CD14-positive monocyte (primary cell): ENCODE measurements at regions not wholly inside any gene's neighbourhood (a gene's known extent, or its start where the extent isn't known, plus 50 kb on each side); places are given as distances from the start of the nearest gene placed in this dataset.

Experiments
- DNase-seq, 3 donors: peaks; one replicate each; pipeline ENCODE4 v3.0.0-alpha.2; 2011 to 2022
- H2AFZ ChIP-seq: 2 replicates; pipeline ENCODE4 v1.6.0; 2012; ENCODE audit warnings: mild to moderate bottlenecking, low read depth, low read length, inconsistent platforms; ENCODE audit not compliant: insufficient read depth, poor library complexity, severe bottlenecking
- H3K27ac ChIP-seq, 2 donors: 1 replicate in 1 of 2; 2 replicates in 1 of 2; pipeline ENCODE4 v1.5.1; 2012 to 2013; ENCODE audit warnings: low read length in 2 of 2, control low read depth in 1 of 2, inconsistent platforms in 1 of 2, low read depth in 1 of 2, mild to moderate bottlenecking in 1 of 2
- H3K27me3 ChIP-seq, 2 donors: one replicate each; pipeline versions ENCODE4 v1.6.0 to v1.6.1; 2011 to 2013; ENCODE audit warnings: low read length in 2 of 2; ENCODE audit not compliant: control insufficient read depth in 2 of 2, insufficient read depth in 2 of 2
- H3K36me3 ChIP-seq, 2 donors: replicated peaks in 1 of 2; 1 replicate in 1 of 2; 2 replicates in 1 of 2; pipeline versions ENCODE4 v1.5.1 to v1.6.1; 2012 to 2013; ENCODE audit warnings: low read length in 2 of 2, control low read depth in 1 of 2, inconsistent platforms in 1 of 2, mild to moderate bottlenecking in 1 of 2; ENCODE audit not compliant: insufficient read depth in 2 of 2, control insufficient read depth in 1 of 2
- H3K4me1 ChIP-seq, 2 donors: 1 replicate in 1 of 2; 2 replicates in 1 of 2; pipeline versions ENCODE4 v1.5.1 to v1.6.1; 2012 to 2013; ENCODE audit warnings: low read length in 2 of 2, control low read depth in 1 of 2, inconsistent platforms in 1 of 2, mild to moderate bottlenecking in 1 of 2, moderate library complexity in 1 of 2; ENCODE audit not compliant: insufficient read depth in 2 of 2, control insufficient read depth in 1 of 2
- H3K4me2 ChIP-seq: replicated peaks from 2 replicates; pipeline ENCODE3; 2012; ENCODE audit warnings: low read length, moderate library complexity, mild to moderate bottlenecking; ENCODE audit not compliant: poor library complexity, severe bottlenecking; ENCODE audit errors: extremely low read depth
- H3K4me3 ChIP-seq, 3 experiments: fragments of 200-600 bp in 1 of 3; sonication (generic) in 1 of 3; replicated peaks in 1 of 3; 1 replicate in 2 of 3; 2 replicates in 1 of 3; pipeline ENCODE4 v1.5.1; 2011 to 2013; ENCODE audit warnings: low read length in 3 of 3, mild to moderate bottlenecking in 3 of 3, control low read depth in 2 of 3, low read depth in 2 of 3, inconsistent platforms in 1 of 3, moderate library complexity in 1 of 3
- H3K79me2 ChIP-seq: 2 replicates; pipeline ENCODE4 v1.6.0; 2012; ENCODE audit warnings: mild to moderate bottlenecking, control low read depth, inconsistent platforms, low read length, moderate library complexity; ENCODE audit not compliant: insufficient read depth
- H3K9ac ChIP-seq: 2 replicates; pipeline ENCODE4 v1.6.0; 2017; ENCODE audit warnings: low read length, mild to moderate bottlenecking; ENCODE audit not compliant: insufficient read depth, poor library complexity, severe bottlenecking
- H3K9me3 ChIP-seq, 2 donors: replicated peaks in 1 of 2; 1 replicate in 1 of 2; 2 replicates in 1 of 2; pipeline versions ENCODE4 v1.5.1 to v1.6.1; 2012 to 2013; ENCODE audit warnings: low read length in 2 of 2, control low read depth in 1 of 2; ENCODE audit not compliant: control insufficient read depth in 1 of 2, insufficient read depth in 1 of 2
- H4K20me1 ChIP-seq: 2 replicates; pipeline ENCODE4 v1.6.0; 2012; ENCODE audit warnings: mild to moderate bottlenecking, low read length, control low read depth, moderate library complexity; ENCODE audit not compliant: insufficient read depth
- H3K27ac Mint-ChIP-seq, 7 donors: one replicate each; pipeline ENCODE4 v1.8.0; 2020; ENCODE audit warnings: mild to moderate bottlenecking in 7 of 7, mixed read lengths in 7 of 7, moderate library complexity in 6 of 7, inconsistent platforms in 2 of 7
- H3K27me3 Mint-ChIP-seq, 3 donors: one replicate each; pipeline ENCODE4 v1.8.0; 2021 to 2022; ENCODE audit warnings: low read depth in 3 of 3, mild to moderate bottlenecking in 3 of 3, mixed read lengths in 3 of 3, moderate library complexity in 3 of 3, inconsistent platforms in 1 of 3
- H3K36me3 Mint-ChIP-seq, 2 donors: one replicate each; pipeline ENCODE4 v1.8.0; 2020; ENCODE audit warnings: mixed read lengths in 2 of 2, inconsistent platforms in 1 of 2, mild to moderate bottlenecking in 1 of 2
- H3K4me1 Mint-ChIP-seq: one replicate; pipeline ENCODE4 v1.8.0; 2020; ENCODE audit warnings: mild to moderate bottlenecking, mixed read lengths
- H3K4me3 Mint-ChIP-seq, 2 donors: one replicate each; pipeline ENCODE4 v1.8.0; 2020; ENCODE audit warnings: mild to moderate bottlenecking in 2 of 2, mixed read lengths in 2 of 2, moderate library complexity in 1 of 2
- H3K9me3 Mint-ChIP-seq, 7 donors: one replicate each; pipeline ENCODE4 v1.8.0; 2020 to 2022; ENCODE audit warnings: mixed read lengths in 7 of 7, mild to moderate bottlenecking in 6 of 7, moderate library complexity in 6 of 7, inconsistent platforms in 2 of 7
- WGBS: methylation state at CpG from one replicate; pipeline ENCODE4 v1.1.5; 2013; ENCODE audit warnings: missing lambda C conversion rate; ENCODE audit not compliant: insufficient coverage; 5-methylcytosine and 5-hydroxymethylcytosine counted together
- intact Hi-C, 2 donors: fragments of 100-400 bp; cut with micrococcal nuclease; formaldehyde crosslinking; loops; one replicate each; pipeline versions ENCODE4 v1.15.0 to v1.15.1; 2023
- TF ChIP-seq, protein P1 (sequence below): fragments of 200-600 bp; IDR thresholded peaks from one replicate; pipeline ENCODE4 v1.8.0; 2022; ENCODE audit warnings: antibody characterized with exemption, mild to moderate bottlenecking

DNA sequence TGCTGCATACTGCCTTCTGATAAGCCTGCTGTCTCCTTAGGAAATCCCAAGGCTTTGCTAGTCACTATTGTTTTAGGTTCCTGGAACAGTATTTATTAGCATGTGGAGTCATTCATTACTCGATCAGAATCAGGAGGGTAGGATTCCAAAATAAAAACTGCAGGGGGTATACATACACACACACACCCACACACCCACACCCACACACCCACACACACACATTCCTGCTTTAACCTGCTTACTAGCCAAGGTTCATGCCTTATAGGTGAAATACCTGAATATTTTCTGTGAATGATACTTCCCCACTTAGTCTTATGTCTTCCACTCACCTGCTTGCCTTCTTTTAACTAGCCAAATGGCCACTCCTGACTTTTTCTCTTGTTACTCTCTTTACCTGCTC lies 325.1 kb downstream of the ADGRL2 start:
- no peak overlapping the region for H3K4me3 ChIP-seq
- no peak overlapping the region for H3K4me2 ChIP-seq
- TF ChIP-seq, protein P1, sequence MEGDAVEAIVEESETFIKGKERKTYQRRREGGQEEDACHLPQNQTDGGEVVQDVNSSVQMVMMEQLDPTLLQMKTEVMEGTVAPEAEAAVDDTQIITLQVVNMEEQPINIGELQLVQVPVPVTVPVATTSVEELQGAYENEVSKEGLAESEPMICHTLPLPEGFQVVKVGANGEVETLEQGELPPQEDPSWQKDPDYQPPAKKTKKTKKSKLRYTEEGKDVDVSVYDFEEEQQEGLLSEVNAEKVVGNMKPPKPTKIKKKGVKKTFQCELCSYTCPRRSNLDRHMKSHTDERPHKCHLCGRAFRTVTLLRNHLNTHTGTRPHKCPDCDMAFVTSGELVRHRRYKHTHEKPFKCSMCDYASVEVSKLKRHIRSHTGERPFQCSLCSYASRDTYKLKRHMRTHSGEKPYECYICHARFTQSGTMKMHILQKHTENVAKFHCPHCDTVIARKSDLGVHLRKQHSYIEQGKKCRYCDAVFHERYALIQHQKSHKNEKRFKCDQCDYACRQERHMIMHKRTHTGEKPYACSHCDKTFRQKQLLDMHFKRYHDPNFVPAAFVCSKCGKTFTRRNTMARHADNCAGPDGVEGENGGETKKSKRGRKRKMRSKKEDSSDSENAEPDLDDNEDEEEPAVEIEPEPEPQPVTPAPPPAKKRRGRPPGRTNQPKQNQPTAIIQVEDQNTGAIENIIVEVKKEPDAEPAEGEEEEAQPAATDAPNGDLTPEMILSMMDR = no peak
- Mint-ChIP-seq H3K27ac (no peak overlapping the region), H3K4me1 (no peaks in the 10 kb centered on the region), H3K27me3 (no peaks in the 10 kb centered on the region), H3K4me3 (no peak overlapping the region), H3K36me3 (no peaks in the 10 kb centered on the region), H3K9me3 (peaks cover 0 to 2% (median 0%) of the 10 kb centered on the region in 7 donors)
- H3K9ac ChIP-seq = no peak overlapping the region
- H3K4me1 ChIP-seq = no peaks in the 10 kb centered on the region
- no peaks in the 10 kb centered on the region for H3K9me3 ChIP-seq
- no peaks in the 10 kb centered on the region for H3K36me3 ChIP-seq
- DNase-seq = no peak
- H3K79me2 ChIP-seq = no peaks in the 10 kb centered on the region
- no peak overlapping the region for H3K27ac ChIP-seq
- WGBS = no CpG with 5 or more reads among the region's 1 CpG
- H4K20me1 ChIP-seq = no peaks in the 10 kb centered on the region
- no peaks in the 10 kb centered on the region for H3K27me3 ChIP-seq
- no peak overlapping the region for H2AFZ ChIP-seq
- intact Hi-C loops = no loop called here

DNA sequence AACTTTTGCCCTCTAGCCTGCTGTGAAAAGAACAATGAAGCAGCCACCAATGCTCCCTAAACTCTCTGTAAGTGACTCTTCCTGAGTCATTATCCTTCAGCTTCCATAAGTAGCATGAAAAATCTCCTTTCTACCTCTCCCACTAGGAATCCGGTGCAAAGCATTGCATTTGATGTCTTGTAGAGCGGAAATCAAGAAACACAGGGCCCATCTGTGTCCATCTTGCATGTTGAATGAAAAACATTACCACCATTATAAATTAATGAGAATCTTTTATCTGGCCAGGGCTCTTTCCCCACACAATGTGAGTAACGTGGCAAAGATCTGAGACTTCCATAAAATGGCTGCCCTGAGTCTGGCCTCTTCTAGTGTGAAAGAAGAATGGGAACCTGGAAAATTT lies 324.4 kb downstream of the ADGRL2 start:
- H3K36me3 Mint-ChIP-seq = no peaks in the 10 kb centered on the region
- intact Hi-C loops = no loop called here
- no peak for DNase-seq
- no peak overlapping the region for H2AFZ ChIP-seq
- H3K4me2 ChIP-seq = no peak overlapping the region
- H3K27me3 Mint-ChIP-seq = no peaks in the 10 kb centered on the region
- H4K20me1 ChIP-seq = no peaks in the 10 kb centered on the region
- no peak overlapping the region for H3K4me3 ChIP-seq
- H3K9me3 ChIP-seq = no peaks in the 10 kb centered on the region
- H3K9ac ChIP-seq = no peak overlapping the region
- H3K4me1 Mint-ChIP-seq = no peaks in the 10 kb centered on the region
- TF ChIP-seq, protein P1 = no peak
- H3K27ac Mint-ChIP-seq = no peak overlapping the region
- peaks cover 0 to 2% (median 0%) of the 10 kb centered on the region in 7 donors for H3K9me3 Mint-ChIP-seq
- H3K36me3 ChIP-seq = no peaks in the 10 kb centered on the region
- no peak overlapping the region for H3K4me3 Mint-ChIP-seq
- H3K79me2 ChIP-seq = no peaks in the 10 kb centered on the region
- H3K27ac ChIP-seq = no peak overlapping the region
- no peaks in the 10 kb centered on the region for H3K27me3 ChIP-seq
- no peaks in the 10 kb centered on the region for H3K4me1 ChIP-seq
- WGBS = 100% methylated on average over 2 of the region's 3 CpGs
